AG04449 (cell line): ENCODE measurements at regions not wholly inside any gene's neighbourhood (a gene's known extent, or its start where the extent isn't known, plus 50 kb on each side); places are given as distances from the start of the nearest gene placed in this dataset.
"Not testable (repeated sequence)": the region's sequence is repeated elsewhere in the genome, so short reads cannot be mapped to it uniquely, and the experiment has no call there.

Experiments used
- CTCF ChIA-PET: fragments of 350-600 bp; formaldehyde crosslinking; extraction: SDS; loops from one replicate; lab custom pipeline; 2021; ENCODE audit warnings: antibody characterized with exemption; lab: Yijun Ruan, JAX
- POLR2A ChIA-PET: fragments of 400-600, 350-600 bp; formaldehyde crosslinking; extraction: SDS; loops from one replicate; lab custom pipeline; 2020; ENCODE audit warnings: antibody characterized with exemption, inconsistent platforms; lab: Yijun Ruan, JAX
- DNase-seq: peaks from one replicate; pipeline ENCODE4 v3.0.0-alpha.2; 2010; ENCODE audit warnings: low read depth, low spot score
- H3K4me3 ChIP-seq: 2 replicates; pipeline ENCODE4 v1.5.1; 2011; ENCODE audit warnings: low read depth, mild to moderate bottlenecking, control low read depth, low read length
- CTCF ChIP-seq: IDR thresholded peaks from one replicate; pipeline ENCODE4 v1.5.1; 2011; ENCODE audit warnings: mild to moderate bottlenecking, moderate library complexity, low read length, control low read depth, inconsistent platforms; ENCODE audit not compliant: insufficient read depth; ENCODE audit errors: missing control alignments

GRCh38 chr20:63138855-63139341 lies 77.0 kb downstream of the YTHDF1 start:
- TF ChIP-seq CTCF: no peak
- H3K4me3 ChIP-seq: no peak overlapping the region
- ChIA-PET POLR2A (no interaction called here), CTCF (no interaction called here)
- DNase-seq: no peak

DNA sequence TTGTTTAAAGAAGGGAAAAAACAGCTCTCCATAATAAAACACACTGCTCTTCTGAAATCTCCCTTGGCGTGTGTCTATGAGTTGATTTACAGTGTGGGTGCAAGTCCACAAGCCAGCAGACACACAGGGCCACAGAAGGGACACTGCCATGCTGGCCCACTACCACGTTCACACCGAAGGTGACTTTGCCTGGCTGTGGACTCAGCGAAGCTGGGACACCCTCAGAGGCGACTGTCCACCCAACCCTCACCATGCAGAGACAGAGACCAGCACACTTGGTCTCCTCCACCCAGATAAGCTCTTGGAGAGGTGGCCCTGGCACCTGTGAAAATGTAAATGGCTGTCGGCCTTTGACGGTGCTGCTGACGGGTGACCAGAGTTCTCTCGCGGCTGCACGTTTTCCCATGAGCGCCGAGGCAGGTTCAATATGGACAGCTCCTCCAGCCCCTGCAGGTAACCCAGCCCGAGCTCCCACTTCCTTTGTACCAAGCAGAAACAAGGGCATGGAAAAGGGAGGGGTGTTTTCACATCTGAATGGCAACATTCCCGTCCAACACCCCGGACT lies 78.0 kb downstream of the YTHDF1 start:
- POLR2A ChIA-PET: no interaction called here
- TF ChIP-seq CTCF: no peak
- no peak for DNase-seq
- CTCF ChIA-PET: no interaction called here
- H3K4me3 ChIP-seq: no peak overlapping the region

DNA sequence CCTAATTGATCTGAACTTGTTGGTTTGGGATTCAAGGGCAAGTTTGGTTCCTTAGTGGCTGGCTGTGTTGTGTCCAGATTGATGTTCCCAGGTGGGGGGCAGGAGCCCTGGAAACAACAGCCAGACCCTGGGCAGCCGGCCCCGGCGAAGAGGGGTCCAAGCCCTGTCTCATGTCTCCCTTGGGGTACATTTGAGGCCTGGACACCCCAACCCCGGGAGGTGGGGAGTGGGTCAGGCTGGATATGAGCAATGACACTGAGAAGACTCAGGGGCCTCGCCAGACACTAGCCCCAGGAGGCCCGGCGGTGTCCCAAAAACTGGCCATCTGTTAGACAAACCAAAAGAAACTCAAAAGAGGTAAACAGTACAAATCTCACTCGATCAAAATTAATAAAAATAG lies 79.6 kb downstream of the YTHDF1 start:
- H3K4me3 ChIP-seq: no peak overlapping the region
- TF ChIP-seq CTCF: no peak
- POLR2A ChIA-PET: no interaction called here
- DNase-seq: no peak
- CTCF ChIA-PET: no interaction called here

- no peak overlapping the region for H3K4me3 ChIP-seq
- DNase-seq: no peak
- POLR2A ChIA-PET: no interaction called here
- CTCF ChIA-PET: no interaction called here
- TF ChIP-seq CTCF: no peak
Measured at GRCh38 chr20:63135411-63135810, 80.5 kb downstream of the YTHDF1 start.

GRCh38 chr20:63134711-63135361 lies 81.1 kb downstream of the YTHDF1 start:
- CTCF ChIA-PET, POLR2A ChIA-PET, DNase-seq, H3K4me3 ChIP-seq: not testable (repeated sequence)

DNA sequence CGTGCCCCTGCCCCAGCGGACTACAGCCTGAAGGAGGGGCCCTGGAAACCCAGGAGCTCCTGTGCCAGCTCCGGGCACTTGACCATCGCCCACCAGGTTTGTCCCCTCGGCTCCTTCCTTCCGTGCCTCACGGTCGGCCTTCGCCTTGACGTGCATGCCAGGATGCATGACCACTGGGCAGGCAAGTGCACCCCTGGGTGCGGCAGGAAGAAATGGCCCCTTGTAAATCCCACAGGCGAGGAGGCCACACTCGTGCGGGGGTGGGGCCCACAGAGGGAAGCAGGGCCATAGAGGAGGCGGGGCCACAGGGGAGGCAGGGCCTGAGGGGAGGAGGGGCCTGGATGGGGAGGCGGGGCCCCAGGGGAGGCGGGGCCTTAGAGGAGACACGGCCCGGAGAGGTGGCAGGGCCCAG lies 81.7 kb downstream of the YTHDF1 start:
- DNase-seq: no peak
- no peak for TF ChIP-seq CTCF
- ChIA-PET POLR2A (no interaction called here), CTCF (no interaction called here)
- no peak overlapping the region for H3K4me3 ChIP-seq
